ENCODE measurements at regions not wholly inside any gene's neighbourhood (a gene's known extent, or its start where the extent isn't known, plus 50 kb on each side); places are given as distances from the start of the nearest gene placed in this dataset.

DNA sequence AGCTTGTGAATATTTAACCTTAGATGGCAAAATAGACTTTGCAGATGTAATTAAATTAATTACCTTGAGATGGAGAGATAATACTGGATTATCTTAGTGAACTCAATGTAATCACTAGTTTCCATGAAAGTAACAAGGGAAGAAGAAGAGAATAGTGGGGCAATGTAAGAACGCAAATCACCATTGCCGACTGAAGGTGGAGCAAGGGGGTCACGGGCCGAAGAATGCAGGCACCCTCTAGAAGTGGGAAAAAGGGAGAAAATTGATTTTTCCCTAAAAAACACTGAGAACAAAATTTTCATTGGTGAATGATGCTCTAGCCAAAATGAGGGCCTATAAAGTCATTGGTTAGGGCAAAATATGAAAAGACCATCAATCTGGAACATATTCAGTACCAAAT lies 375.6 kb upstream of the EPHA5 start:
- ATAC-seq (ENCODE audit: insufficient read depth, low FRiP score) (no peak), DNase-seq (no peak)
- no peaks in the 10 kb centered on the region for H3K4me1 ChIP-seq (ENCODE audit: control insufficient read depth in 5 of 5, insufficient read depth in 5 of 5, low read length in 5 of 5)
- no peaks in the 10 kb centered on the region for H3K27me3 ChIP-seq (ENCODE audit: control insufficient read depth in 3 of 3, insufficient read depth in 3 of 3, low read length in 2 of 3)
- no peak overlapping the region for H3K27ac ChIP-seq (ENCODE audit: low read depth in 1 of 2, low read length in 1 of 2)
- 78 to 79% methylated on average over 4 of the region's 4 CpGs for WGBS, 2 donors
- H3K9ac ChIP-seq (ENCODE audit: insufficient read depth in 1 of 2, low read length in 2 of 2), result no peak overlapping the region
- no peaks in the 10 kb centered on the region for H3K9me3 ChIP-seq (ENCODE audit: control insufficient read depth in 4 of 4, insufficient read depth in 3 of 4, low read length in 3 of 4)
- TF ChIP-seq, protein P1, sequence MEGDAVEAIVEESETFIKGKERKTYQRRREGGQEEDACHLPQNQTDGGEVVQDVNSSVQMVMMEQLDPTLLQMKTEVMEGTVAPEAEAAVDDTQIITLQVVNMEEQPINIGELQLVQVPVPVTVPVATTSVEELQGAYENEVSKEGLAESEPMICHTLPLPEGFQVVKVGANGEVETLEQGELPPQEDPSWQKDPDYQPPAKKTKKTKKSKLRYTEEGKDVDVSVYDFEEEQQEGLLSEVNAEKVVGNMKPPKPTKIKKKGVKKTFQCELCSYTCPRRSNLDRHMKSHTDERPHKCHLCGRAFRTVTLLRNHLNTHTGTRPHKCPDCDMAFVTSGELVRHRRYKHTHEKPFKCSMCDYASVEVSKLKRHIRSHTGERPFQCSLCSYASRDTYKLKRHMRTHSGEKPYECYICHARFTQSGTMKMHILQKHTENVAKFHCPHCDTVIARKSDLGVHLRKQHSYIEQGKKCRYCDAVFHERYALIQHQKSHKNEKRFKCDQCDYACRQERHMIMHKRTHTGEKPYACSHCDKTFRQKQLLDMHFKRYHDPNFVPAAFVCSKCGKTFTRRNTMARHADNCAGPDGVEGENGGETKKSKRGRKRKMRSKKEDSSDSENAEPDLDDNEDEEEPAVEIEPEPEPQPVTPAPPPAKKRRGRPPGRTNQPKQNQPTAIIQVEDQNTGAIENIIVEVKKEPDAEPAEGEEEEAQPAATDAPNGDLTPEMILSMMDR (IDR thresholded peaks at IDR 0.05; ENCODE audit: control extremely low read depth, extremely low read depth), result no peak
- H3K4me3 ChIP-seq, result no peak overlapping the region
- H3K36me3 ChIP-seq (ENCODE audit: control insufficient read depth in 4 of 4, insufficient read depth in 4 of 4, low read length in 4 of 4), result no peaks in the 10 kb centered on the region

DNA sequence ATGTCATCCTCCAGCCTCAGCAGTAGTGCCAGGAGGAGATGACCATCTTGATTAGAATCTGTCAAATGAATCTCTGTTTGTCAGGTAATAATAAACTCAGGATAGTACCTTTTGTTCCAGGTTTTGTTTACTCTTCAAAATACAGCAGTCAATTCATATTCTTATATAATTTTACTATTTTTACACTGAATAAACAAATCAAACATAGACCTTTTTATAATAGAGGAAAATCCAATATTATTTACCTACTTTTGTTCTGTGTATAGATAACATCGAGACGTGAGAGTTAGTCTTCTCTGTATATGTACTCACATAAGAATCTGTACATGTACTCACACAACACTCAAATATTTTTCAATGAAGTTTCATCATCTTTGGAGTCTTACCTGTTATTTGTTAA lies 365.4 kb upstream of the EPHA5 start:
- Histone ChIP-seq H3K4me3 (no peak overlapping the region), H3K4me1 (ENCODE audit: control insufficient read depth in 5 of 5, insufficient read depth in 5 of 5, low read length in 5 of 5) (no peaks in the 10 kb centered on the region), H3K36me3 (ENCODE audit: control insufficient read depth in 4 of 4, insufficient read depth in 4 of 4, low read length in 4 of 4) (no peaks in the 10 kb centered on the region), H3K27ac (ENCODE audit: low read depth in 1 of 2, low read length in 1 of 2) (no peak overlapping the region), H3K9me3 (ENCODE audit: control insufficient read depth in 4 of 4, insufficient read depth in 3 of 4, low read length in 3 of 4) (no peaks in the 10 kb centered on the region), H3K27me3 (ENCODE audit: control insufficient read depth in 3 of 3, insufficient read depth in 3 of 3, low read length in 2 of 3) (no peaks in the 10 kb centered on the region), H3K9ac (ENCODE audit: insufficient read depth in 1 of 2, low read length in 2 of 2) (no peak overlapping the region)
- TF ChIP-seq, protein P1 (IDR thresholded peaks at IDR 0.05; ENCODE audit: control extremely low read depth, extremely low read depth), result no peak
- DNase-seq, result no peak
- 76 to 83% methylated on average over 2 of the region's 2 CpGs for WGBS, 2 donors
- ATAC-seq (ENCODE audit: insufficient read depth, low FRiP score), result no peak

DNA sequence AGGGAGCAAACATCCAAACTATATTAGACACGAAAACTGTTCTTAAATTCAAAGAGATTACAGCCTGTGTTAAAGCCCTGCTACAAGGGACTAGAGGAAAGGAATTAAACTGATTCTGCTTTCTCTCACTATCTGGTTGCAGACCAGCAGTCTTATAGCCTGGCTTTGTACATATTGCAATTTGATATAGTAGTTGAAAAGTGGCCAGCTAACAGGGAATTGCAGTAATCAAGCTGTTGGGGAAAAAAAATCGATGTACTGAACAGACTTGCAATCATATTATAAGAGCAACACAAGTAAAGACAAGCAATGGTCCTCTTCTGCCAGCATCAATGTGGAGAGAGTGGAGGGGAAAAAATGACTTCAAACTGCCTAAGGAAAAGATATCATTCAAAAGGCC lies 364.4 kb upstream of the EPHA5 start:
- Histone ChIP-seq H3K9me3 (ENCODE audit: control insufficient read depth in 4 of 4, insufficient read depth in 3 of 4, low read length in 3 of 4) (no peaks in the 10 kb centered on the region), H3K27me3 (ENCODE audit: control insufficient read depth in 3 of 3, insufficient read depth in 3 of 3, low read length in 2 of 3) (no peaks in the 10 kb centered on the region), H3K4me3 (no peak overlapping the region), H3K9ac (ENCODE audit: insufficient read depth in 1 of 2, low read length in 2 of 2) (no peak overlapping the region), H3K36me3 (ENCODE audit: control insufficient read depth in 4 of 4, insufficient read depth in 4 of 4, low read length in 4 of 4) (no peaks in the 10 kb centered on the region), H3K4me1 (ENCODE audit: control insufficient read depth in 5 of 5, insufficient read depth in 5 of 5, low read length in 5 of 5) (no peaks in the 10 kb centered on the region), H3K27ac (ENCODE audit: low read depth in 1 of 2, low read length in 1 of 2) (no peak overlapping the region)
- ATAC-seq (ENCODE audit: insufficient read depth, low FRiP score) (no peak), DNase-seq (no peak)
- 25 to 30% methylated on average over 2 of the region's 2 CpGs for WGBS, 2 donors
- TF ChIP-seq, protein P1 (IDR thresholded peaks at IDR 0.05; ENCODE audit: control extremely low read depth, extremely low read depth), result no peak

DNA sequence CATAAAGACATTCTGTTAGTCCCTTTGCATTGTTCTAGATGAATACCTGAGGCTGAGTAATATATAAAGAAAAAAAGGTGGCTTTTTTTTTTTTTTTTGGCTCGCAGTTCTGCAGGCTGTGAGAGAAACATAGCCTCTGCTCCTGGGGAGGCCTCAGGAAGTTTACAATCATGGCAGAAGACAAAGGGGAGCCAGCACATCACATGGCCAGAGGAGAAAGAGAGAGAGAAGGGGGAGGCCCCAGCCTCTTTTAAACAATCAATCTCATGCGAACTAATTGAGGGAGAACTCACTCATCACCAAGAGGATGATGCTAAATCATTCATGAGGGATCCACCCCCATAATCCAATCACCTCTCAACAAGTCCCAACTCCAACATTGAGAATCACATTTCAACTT lies 364.0 kb upstream of the EPHA5 start:
- no peaks in the 10 kb centered on the region for H3K9me3 ChIP-seq (ENCODE audit: control insufficient read depth in 4 of 4, insufficient read depth in 3 of 4, low read length in 3 of 4)
- DNase-seq (no peak), ATAC-seq (ENCODE audit: insufficient read depth, low FRiP score) (no peak)
- TF ChIP-seq, protein P1 (IDR thresholded peaks at IDR 0.05; ENCODE audit: control extremely low read depth, extremely low read depth), result no peak
- H3K27ac ChIP-seq (ENCODE audit: low read depth in 1 of 2, low read length in 1 of 2), result no peak overlapping the region
- no peaks in the 10 kb centered on the region for H3K4me1 ChIP-seq (ENCODE audit: control insufficient read depth in 5 of 5, insufficient read depth in 5 of 5, low read length in 5 of 5)
- 44 to 47% methylated on average over 2 of the region's 2 CpGs for WGBS, 2 donors
- no peak overlapping the region for H3K4me3 ChIP-seq
- H3K9ac ChIP-seq (ENCODE audit: insufficient read depth in 1 of 2, low read length in 2 of 2), result no peak overlapping the region
- no peaks in the 10 kb centered on the region for H3K36me3 ChIP-seq (ENCODE audit: control insufficient read depth in 4 of 4, insufficient read depth in 4 of 4, low read length in 4 of 4)
- no peaks in the 10 kb centered on the region for H3K27me3 ChIP-seq (ENCODE audit: control insufficient read depth in 3 of 3, insufficient read depth in 3 of 3, low read length in 2 of 3)

Measured in lung (tissue), 11 donors.